ENCODE measurements at regions not wholly inside any gene's neighbourhood (a gene's known extent, or its start where the extent isn't known, plus 50 kb on each side); places are given as distances from the start of the nearest gene placed in this dataset.

GRCh38 chr17:13253733-13254410 is 236.0 kb upstream of the ELAC2 start:
- intact Hi-C loops (cut with DNase I), result no loop called here

GRCh38 chr17:13244513-13244912 is 226.7 kb upstream of the ELAC2 start:
- DNase-seq (no peak), ATAC-seq (no peak)
- H3K27me3 ChIP-seq, result no peaks in the 10 kb centered on the region
- H3K27ac ChIP-seq, result no peak overlapping the region
- TF ChIP-seq CTCF (IDR thresholded peaks at IDR 0.05), result no peak
- no peak overlapping the region for H3K4me3 ChIP-seq
- H3K4me1 ChIP-seq, result no peaks in the 10 kb centered on the region
- no peaks in the 10 kb centered on the region for H3K9me3 ChIP-seq
- intact Hi-C loops (cut with DNase I), result no loop called here
- H3K36me3 ChIP-seq, result no peaks in the 10 kb centered on the region

More at GRCh38 chr17:13253733-13254410, 236.0 kb upstream of the ELAC2 start:
- ATAC-seq (no peak), DNase-seq (no peak)
- H3K27ac ChIP-seq, result no peak overlapping the region
- no peak for TF ChIP-seq CTCF (IDR thresholded peaks at IDR 0.05)
- no peaks in the 10 kb centered on the region for H3K9me3 ChIP-seq
- no peaks in the 10 kb centered on the region for H3K4me1 ChIP-seq
- H3K4me3 ChIP-seq, result no peak overlapping the region
- no peaks in the 10 kb centered on the region for H3K36me3 ChIP-seq
- no peaks in the 10 kb centered on the region for H3K27me3 ChIP-seq

DNA sequence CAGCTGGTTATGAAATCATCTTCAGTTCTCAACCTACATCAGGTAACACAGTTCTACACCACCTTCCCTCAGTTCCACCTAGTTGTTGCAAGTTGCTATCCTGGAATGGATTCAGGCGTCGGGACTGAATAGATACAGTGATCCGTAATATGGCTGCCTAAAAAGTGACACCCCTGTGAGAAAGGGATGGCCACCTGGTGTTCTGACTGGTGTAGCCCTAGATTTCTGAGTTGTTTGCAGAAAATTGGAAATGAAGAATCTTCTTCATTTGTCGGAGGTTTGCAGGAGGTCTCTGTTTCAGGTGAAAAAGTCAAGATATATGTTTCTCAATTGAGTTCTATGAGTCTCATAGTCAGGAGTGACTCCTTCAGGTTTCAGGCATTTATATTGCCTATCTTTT is 225.8 kb upstream of the ELAC2 start:
- Histone ChIP-seq H3K27ac (no peak overlapping the region), H3K4me1 (no peaks in the 10 kb centered on the region), H3K27me3 (no peaks in the 10 kb centered on the region), H3K9me3 (no peaks in the 10 kb centered on the region), H3K4me3 (no peak overlapping the region), H3K36me3 (no peaks in the 10 kb centered on the region)
- DNase-seq (no peak), ATAC-seq (no peak)
- intact Hi-C loops (cut with DNase I), result no loop called here
- no peak for TF ChIP-seq CTCF (IDR thresholded peaks at IDR 0.05)

DNA sequence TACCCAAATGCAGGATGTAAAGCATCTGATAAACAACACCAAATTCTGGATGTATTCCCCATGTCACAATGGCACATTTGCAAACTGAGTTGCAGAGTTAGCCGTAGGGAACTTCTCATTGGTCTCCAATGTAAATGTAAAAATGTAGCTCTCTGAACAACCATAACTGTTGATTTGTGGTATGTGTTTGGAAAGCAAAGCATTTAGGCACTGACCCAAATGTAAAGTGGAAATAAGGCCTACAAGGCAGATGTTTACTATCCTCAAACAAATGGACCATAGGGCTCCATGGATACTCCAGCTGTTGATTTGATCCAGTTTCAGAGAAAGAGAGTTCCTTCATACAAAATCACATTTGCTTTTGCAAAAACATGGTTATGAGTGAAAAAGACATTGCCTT is 223.0 kb upstream of the ELAC2 start:
- Histone ChIP-seq H3K4me1 (no peaks in the 10 kb centered on the region), H3K4me3 (no peak overlapping the region), H3K27ac (no peak overlapping the region), H3K9me3 (no peaks in the 10 kb centered on the region), H3K36me3 (no peaks in the 10 kb centered on the region), H3K27me3 (no peaks in the 10 kb centered on the region)
- no peak for TF ChIP-seq CTCF (IDR thresholded peaks at IDR 0.05)
- ATAC-seq (no peak), DNase-seq (no peak)
- intact Hi-C loops (cut with DNase I), result no loop called here

DNA sequence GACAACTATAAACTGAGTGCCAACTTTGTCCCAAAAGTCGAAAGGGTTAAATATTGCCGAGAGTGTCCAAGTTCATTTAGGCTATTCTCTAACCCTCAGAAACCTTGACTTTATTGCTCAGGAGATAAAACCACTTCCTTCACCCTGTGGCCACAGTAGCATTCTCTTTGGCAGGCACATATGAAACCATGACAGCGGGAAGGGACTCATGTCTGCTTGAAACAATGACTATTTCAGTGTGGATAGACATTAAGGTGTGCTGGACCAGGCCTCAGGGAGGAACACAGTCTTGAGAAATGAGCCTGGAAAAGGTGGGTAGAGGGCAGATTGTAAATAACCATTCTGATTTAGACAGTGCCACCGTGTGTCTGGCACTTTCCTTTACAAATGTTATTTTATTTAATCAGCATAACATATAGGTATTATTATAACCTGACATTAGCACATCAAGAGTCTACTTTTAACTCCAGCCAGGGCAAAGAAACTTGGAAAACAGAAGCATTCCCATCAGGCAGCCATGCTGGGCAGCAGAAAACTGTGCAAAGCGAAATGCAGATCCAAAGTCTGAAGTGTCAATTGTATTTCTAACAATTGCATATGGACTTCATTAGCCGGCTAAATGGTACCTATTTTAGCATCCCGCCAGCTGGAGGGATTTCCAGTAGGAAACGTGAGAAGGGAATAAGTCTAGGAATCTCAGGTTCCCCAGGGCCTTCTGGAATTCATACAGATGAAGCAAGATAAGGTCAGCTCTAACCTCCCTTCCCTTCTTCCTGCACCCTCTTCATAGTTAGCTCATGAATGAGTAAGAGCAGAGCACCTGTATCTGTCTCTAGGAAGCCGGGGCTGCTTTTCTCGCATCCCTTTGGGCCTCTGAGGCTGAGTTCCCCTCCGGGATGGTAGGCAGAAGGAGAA is 212.8 kb upstream of the ELAC2 start:
- Histone ChIP-seq H3K27ac (no peak overlapping the region), H3K27me3 (peaks cover 8% of the 10 kb centered on the region), H3K4me1 (no peaks in the 10 kb centered on the region), H3K9me3 (no peaks in the 10 kb centered on the region), H3K4me3 (no peak overlapping the region), H3K36me3 (no peaks in the 10 kb centered on the region)
- TF ChIP-seq CTCF (IDR thresholded peaks at IDR 0.05), result no peak
- ATAC-seq (no peak), DNase-seq (no peak)
- intact Hi-C loops (cut with DNase I), result no loop called here

Measured in upper lobe of right lung (tissue), 1 donor.